HepG2 (cell line): ENCODE measurements at regions not wholly inside any gene's neighbourhood (a gene's known extent, or its start where the extent isn't known, plus 50 kb on each side); places are given as distances from the start of the nearest gene placed in this dataset.

Source experiments
- ATAC-seq: fragments of 200-7000 bp; cut with Tn5 transposase; 3 replicates; pipeline ENCODE4 v1.9.1; 2020; ENCODE audit warnings: mild to moderate bottlenecking, moderate library complexity
- BruUV-seq: library from RNA; stranded (reverse); fragments of 400-500 nt; replicated peaks from 2 replicates; lab custom pipeline; 2021; lab: Mats Ljungman, UMichigan
- CTCF ChIA-PET: fragments of 300-600 bp; formaldehyde crosslinking; extraction: SDS; loops from one replicate; lab custom pipeline; 2021; ENCODE audit warnings: low total read pairs, inconsistent platforms, low intra/inter-chr PET ratio; lab: Yijun Ruan, JAX
- POLR2A ChIA-PET: fragments of 350-600 bp; sonication (Branson Sonifier 250); formaldehyde crosslinking; loops from one replicate; lab custom pipeline; 2020; ENCODE audit warnings: antibody characterized with exemption, inconsistent platforms; lab: Yijun Ruan, JAX
- DNase-seq: peaks from one replicate; pipeline ENCODE4 v3.0.0-alpha.2; 2015; ENCODE audit warnings: low spot score
- FAIRE-seq: peaks from 3 replicates; lab custom pipeline; 2011; peaks lifted over from hg19 to GRCh38; lab: Jason Lieb, UNC
- H2AFZ ChIP-seq: one replicate; pipeline ENCODE4 v1.6.1; 2011; ENCODE audit warnings: low read length, inconsistent platforms
- H3K27ac ChIP-seq: fragments of 300-600 bp; 3 replicates; pipeline ENCODE4 v1.8.0; 2011; ENCODE audit warnings: mixed run types, mild to moderate bottlenecking, mixed read lengths, low read length, inconsistent platforms; ENCODE audit not compliant: insufficient read depth; ENCODE audit errors: extremely low read length
- H3K27me3 ChIP-seq, 2 experiments: fragments of 200-600 bp in 1 of 2; 2 replicates in 1 of 2; 3 replicates in 1 of 2; pipeline versions ENCODE4 v1.6.0 to v1.8.0; 2011; ENCODE audit warnings: low read length in 2 of 2, mild to moderate bottlenecking in 2 of 2, moderate library complexity in 2 of 2, inconsistent platforms in 1 of 2; ENCODE audit not compliant: insufficient read depth in 2 of 2, control insufficient read depth in 1 of 2
- H3K36me3 ChIP-seq, 2 experiments: fragments of 200-600 bp in 1 of 2; replicated peaks in 1 of 2; 2 replicates in 1 of 2; 3 replicates in 1 of 2; pipeline versions ENCODE4 v1.5.1 to v1.8.0; 2011; ENCODE audit warnings: low read length in 2 of 2, inconsistent platforms in 1 of 2; ENCODE audit not compliant: insufficient read depth in 2 of 2, control insufficient read depth in 1 of 2
- H3K4me1 ChIP-seq: 2 replicates; pipeline ENCODE4 v1.5.1; 2012; ENCODE audit warnings: low read length, inconsistent platforms; ENCODE audit not compliant: insufficient read depth
- H3K4me2 ChIP-seq: 2 replicates; pipeline ENCODE4 v1.6.0; 2011; ENCODE audit warnings: low read depth, low read length, inconsistent platforms
- H3K4me3 ChIP-seq, 3 experiments: fragments of 200-600 bp in 1 of 3; sonication (generic), shearing (Covaris generic) in 1 of 3; replicated peaks in 1 of 3; 2 replicates each; pipeline ENCODE4 v1.5.1; 2011 to 2016; ENCODE audit warnings: low read length in 3 of 3, inconsistent platforms in 2 of 3, low read depth in 2 of 3, mild to moderate bottlenecking in 2 of 3, control low read depth in 1 of 3, mixed read lengths in 1 of 3; ENCODE audit not compliant: insufficient read depth in 1 of 3
- H3K79me2 ChIP-seq: one replicate; pipeline ENCODE4 v1.6.1; 2011; ENCODE audit warnings: low read length, inconsistent platforms; ENCODE audit not compliant: insufficient read depth
- H3K9ac ChIP-seq: 2 replicates; pipeline ENCODE4 v1.6.0; 2011; ENCODE audit warnings: mild to moderate bottlenecking, low read depth, low read length, inconsistent platforms; ENCODE audit not compliant: insufficient read depth
- H3K9me3 ChIP-seq: 2 replicates; pipeline ENCODE4 v1.5.1; 2012; ENCODE audit warnings: mild to moderate bottlenecking, low read length
- H4K20me1 ChIP-seq: 2 replicates; pipeline ENCODE4 v1.6.0; 2011; ENCODE audit warnings: inconsistent platforms, mild to moderate bottlenecking, low read length, moderate library complexity; ENCODE audit not compliant: insufficient read depth
- CAMTA2 ChIP-seq: sonication (generic); formaldehyde crosslinking; IDR thresholded peaks from 2 replicates; pipeline ENCODE4 v1.4.0; 2020; ENCODE audit warnings: mild to moderate bottlenecking, missing genetic modification reagents, borderline replicate concordance
- HOXD1 ChIP-seq: sonication (generic); formaldehyde crosslinking; IDR thresholded peaks from 2 replicates; pipeline ENCODE4 v1.5.0; 2020; ENCODE audit warnings: missing genetic modification reagents
- MIXL1 ChIP-seq: IDR thresholded peaks from 2 replicates; pipeline ENCODE4 v1.6.1; 2016
- MXD4 ChIP-seq: IDR thresholded peaks from 2 replicates; pipeline ENCODE4 v1.6.1; 2016; ENCODE audit warnings: mild to moderate bottlenecking, missing biosample characterization, missing genetic modification reagents
- SRSF4 ChIP-seq: fragments of 200-400 bp; formaldehyde crosslinking; IDR thresholded peaks from one replicate; pipeline ENCODE4 v1.6.1; 2018; ENCODE audit warnings: mild to moderate bottlenecking, low read depth, low read length, moderate library complexity; ENCODE audit not compliant: poor library complexity, severe bottlenecking
- ZNF264 ChIP-seq: sonication (generic); formaldehyde crosslinking; IDR thresholded peaks from 2 replicates; pipeline ENCODE4 v1.4.0; 2020; ENCODE audit warnings: missing genetic modification reagents
- ZNF496 ChIP-seq: sonication (generic); formaldehyde crosslinking; IDR thresholded peaks from 2 replicates; pipeline ENCODE4 v1.8.1; 2023; ENCODE audit warnings: mild to moderate bottlenecking, moderate library complexity, missing genetic modification reagents; ENCODE audit not compliant: insufficient replicate concordance
- ZNF749 ChIP-seq: sonication (generic); formaldehyde crosslinking; IDR thresholded peaks from 2 replicates; pipeline ENCODE4 v1.8.0; 2022; ENCODE audit warnings: mild to moderate bottlenecking, missing genetic modification reagents, moderate library complexity, borderline replicate concordance
- ZNF879 ChIP-seq: sonication (generic); formaldehyde crosslinking; IDR thresholded peaks from 2 replicates; pipeline ENCODE4 v1.8.1; 2023; ENCODE audit warnings: missing genetic modification reagents
- in situ Hi-C: cut with HindIII; loops from 2 replicates; pipeline ENCODE4 v1.10.0; 2017; ENCODE audit warnings: low pct_unique_long_range_greater_than_20kb; ENCODE audit not compliant: extremely low pct_ligation_motif_present
- intact Hi-C: fragments of 100-400 bp; cut with micrococcal nuclease; formaldehyde crosslinking; loops from one replicate; pipeline ENCODE4 v1.10.0; 2022; ENCODE audit not compliant: unreplicated experiment
- TF ChIP-seq, protein P1 (sequence below): IDR thresholded peaks from 2 replicates; pipeline ENCODE4 v1.6.1; 2012; ENCODE audit warnings: inconsistent platforms
- TF ChIP-seq, protein P2 (sequence below): sonication (generic); formaldehyde crosslinking; IDR thresholded peaks from 2 replicates; pipeline ENCODE4 v1.4.0; 2020; ENCODE audit warnings: missing genetic modification reagents, borderline replicate concordance
- TF ChIP-seq, protein P3 (sequence below): sonication (generic); formaldehyde crosslinking; IDR thresholded peaks from 2 replicates; pipeline ENCODE4 v1.5.0; 2020; ENCODE audit warnings: missing genetic modification reagents
- TF ChIP-seq, protein P4 (sequence below): sonication (generic); formaldehyde crosslinking; IDR thresholded peaks from 2 replicates; pipeline ENCODE4 v1.8.1; 2023; ENCODE audit warnings: missing genetic modification reagents, mild to moderate bottlenecking, borderline replicate concordance
- TF ChIP-seq, protein P5 (sequence below): sonication (generic); formaldehyde crosslinking; IDR thresholded peaks from 2 replicates; pipeline ENCODE4 v1.5.0; 2020; ENCODE audit warnings: mild to moderate bottlenecking, missing genetic modification reagents
- TF ChIP-seq, protein P6 (sequence below): sonication (generic); formaldehyde crosslinking; IDR thresholded peaks from 2 replicates; pipeline ENCODE4 v1.4.0; 2020; ENCODE audit warnings: missing genetic modification reagents, mild to moderate bottlenecking, borderline replicate concordance

DNA sequence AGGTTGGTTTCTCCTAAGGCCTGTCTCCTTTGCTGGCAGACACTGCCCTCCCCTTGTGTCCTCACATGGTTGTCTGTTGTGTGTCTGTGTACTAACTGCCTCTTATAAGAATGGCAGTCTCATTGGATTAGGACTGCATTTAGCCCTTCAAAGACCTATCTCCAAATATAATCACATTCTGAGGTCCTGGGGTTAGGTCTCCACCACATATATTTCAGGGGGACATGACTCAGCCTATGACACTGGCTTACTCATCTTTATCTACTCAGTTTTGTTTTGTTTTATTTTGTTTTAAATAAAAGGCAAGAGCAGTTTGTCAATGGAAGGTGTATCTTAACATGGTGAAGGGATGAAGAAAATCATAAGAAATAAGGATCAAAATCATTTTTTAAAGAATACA lies 894.3 kb downstream of the NLGN4Y start:
- ChIA-PET CTCF (no interaction called here), POLR2A (no interaction called here)
- no peak overlapping the region for H3K4me2 ChIP-seq
- H3K9ac ChIP-seq: no peak overlapping the region
- H4K20me1 ChIP-seq: no peaks in the 10 kb centered on the region
- BruUV-seq: no TSS peak
- TF ChIP-seq MIXL1 (CRISPR knock-in tag): no peak
- TF ChIP-seq, protein P1, sequence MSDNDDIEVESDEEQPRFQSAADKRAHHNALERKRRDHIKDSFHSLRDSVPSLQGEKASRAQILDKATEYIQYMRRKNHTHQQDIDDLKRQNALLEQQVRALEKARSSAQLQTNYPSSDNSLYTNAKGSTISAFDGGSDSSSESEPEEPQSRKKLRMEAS: no peak
- no peak for TF ChIP-seq CAMTA2
- TF ChIP-seq, protein P2, sequence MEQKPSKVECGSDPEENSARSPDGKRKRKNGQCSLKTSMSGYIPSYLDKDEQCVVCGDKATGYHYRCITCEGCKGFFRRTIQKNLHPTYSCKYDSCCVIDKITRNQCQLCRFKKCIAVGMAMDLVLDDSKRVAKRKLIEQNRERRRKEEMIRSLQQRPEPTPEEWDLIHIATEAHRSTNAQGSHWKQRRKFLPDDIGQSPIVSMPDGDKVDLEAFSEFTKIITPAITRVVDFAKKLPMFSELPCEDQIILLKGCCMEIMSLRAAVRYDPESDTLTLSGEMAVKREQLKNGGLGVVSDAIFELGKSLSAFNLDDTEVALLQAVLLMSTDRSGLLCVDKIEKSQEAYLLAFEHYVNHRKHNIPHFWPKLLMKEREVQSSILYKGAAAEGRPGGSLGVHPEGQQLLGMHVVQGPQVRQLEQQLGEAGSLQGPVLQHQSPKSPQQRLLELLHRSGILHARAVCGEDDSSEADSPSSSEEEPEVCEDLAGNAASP (CRISPR knock-in tag): no peak
- TF ChIP-seq ZNF749: no peak
- TF ChIP-seq, protein P3, sequence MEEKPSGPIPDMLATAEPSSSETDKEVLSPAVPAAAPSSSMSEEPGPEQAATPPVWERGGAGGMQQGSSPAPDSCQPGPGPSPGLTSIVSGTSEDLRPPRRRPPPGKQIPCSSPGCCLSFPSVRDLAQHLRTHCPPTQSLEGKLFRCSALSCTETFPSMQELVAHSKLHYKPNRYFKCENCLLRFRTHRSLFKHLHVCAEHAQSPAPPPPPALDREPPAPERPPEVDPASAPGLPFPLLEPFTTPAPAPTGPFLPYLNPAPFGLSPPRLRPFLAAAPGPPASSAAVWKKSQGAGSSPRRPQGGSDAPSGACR (CRISPR knock-in tag): no peak
- TF ChIP-seq, protein P4, sequence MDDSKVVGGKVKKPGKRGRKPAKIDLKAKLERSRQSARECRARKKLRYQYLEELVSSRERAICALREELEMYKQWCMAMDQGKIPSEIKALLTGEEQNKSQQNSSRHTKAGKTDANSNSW: no peak
- no peak for TF ChIP-seq SRSF4
- no peak for TF ChIP-seq MXD4 (CRISPR knock-in tag)
- TF ChIP-seq ZNF496 (CRISPR knock-in tag): no peak
- TF ChIP-seq, protein P5, sequence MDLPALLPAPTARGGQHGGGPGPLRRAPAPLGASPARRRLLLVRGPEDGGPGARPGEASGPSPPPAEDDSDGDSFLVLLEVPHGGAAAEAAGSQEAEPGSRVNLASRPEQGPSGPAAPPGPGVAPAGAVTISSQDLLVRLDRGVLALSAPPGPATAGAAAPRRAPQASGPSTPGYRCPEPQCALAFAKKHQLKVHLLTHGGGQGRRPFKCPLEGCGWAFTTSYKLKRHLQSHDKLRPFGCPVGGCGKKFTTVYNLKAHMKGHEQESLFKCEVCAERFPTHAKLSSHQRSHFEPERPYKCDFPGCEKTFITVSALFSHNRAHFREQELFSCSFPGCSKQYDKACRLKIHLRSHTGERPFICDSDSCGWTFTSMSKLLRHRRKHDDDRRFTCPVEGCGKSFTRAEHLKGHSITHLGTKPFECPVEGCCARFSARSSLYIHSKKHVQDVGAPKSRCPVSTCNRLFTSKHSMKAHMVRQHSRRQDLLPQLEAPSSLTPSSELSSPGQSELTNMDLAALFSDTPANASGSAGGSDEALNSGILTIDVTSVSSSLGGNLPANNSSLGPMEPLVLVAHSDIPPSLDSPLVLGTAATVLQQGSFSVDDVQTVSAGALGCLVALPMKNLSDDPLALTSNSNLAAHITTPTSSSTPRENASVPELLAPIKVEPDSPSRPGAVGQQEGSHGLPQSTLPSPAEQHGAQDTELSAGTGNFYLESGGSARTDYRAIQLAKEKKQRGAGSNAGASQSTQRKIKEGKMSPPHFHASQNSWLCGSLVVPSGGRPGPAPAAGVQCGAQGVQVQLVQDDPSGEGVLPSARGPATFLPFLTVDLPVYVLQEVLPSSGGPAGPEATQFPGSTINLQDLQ (CRISPR knock-in tag): no peak
- no peak for TF ChIP-seq ZNF879 (CRISPR knock-in tag)
- TF ChIP-seq, protein P6, sequence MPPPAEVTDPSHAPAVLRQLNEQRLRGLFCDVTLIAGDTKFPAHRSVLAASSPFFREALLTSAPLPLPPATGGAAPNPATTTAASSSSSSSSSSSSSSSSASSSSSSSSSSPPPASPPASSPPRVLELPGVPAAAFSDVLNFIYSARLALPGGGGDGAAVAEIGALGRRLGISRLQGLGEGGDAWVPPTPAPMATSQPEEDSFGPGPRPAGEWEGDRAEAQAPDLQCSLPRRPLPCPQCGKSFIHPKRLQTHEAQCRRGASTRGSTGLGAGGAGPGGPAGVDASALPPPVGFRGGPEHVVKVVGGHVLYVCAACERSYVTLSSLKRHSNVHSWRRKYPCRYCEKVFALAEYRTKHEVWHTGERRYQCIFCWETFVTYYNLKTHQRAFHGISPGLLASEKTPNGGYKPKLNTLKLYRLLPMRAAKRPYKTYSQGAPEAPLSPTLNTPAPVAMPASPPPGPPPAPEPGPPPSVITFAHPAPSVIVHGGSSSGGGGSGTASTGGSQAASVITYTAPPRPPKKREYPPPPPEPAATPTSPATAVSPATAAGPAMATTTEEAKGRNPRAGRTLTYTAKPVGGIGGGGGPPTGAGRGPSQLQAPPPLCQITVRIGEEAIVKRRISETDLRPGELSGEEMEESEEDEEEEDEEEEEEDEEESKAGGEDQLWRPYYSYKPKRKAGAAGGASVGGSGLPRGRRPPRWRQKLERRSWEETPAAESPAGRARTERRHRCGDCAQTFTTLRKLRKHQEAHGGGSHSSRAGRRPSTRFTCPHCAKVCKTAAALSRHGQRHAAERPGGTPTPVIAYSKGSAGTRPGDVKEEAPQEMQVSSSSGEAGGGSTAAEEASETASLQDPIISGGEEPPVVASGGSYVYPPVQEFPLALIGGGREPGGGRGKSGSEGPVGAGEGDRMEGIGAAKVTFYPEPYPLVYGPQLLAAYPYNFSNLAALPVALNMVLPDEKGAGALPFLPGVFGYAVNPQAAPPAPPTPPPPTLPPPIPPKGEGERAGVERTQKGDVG (CRISPR knock-in tag): no peak
- no peak for TF ChIP-seq ZNF264 (CRISPR knock-in tag)
- no peak for TF ChIP-seq HOXD1 (CRISPR knock-in tag)
- no peaks in the 10 kb centered on the region for H3K4me1 ChIP-seq
- DNase-seq (no peak), ATAC-seq (no peak), FAIRE-seq (no peak)
- no peak overlapping the region for H2AFZ ChIP-seq
- no peaks in the 10 kb centered on the region for H3K27me3 ChIP-seq
- H3K36me3 ChIP-seq: no peaks in the 10 kb centered on the region
- H3K4me3 ChIP-seq: no peak overlapping the region
- H3K79me2 ChIP-seq: no peaks in the 10 kb centered on the region
- in situ Hi-C loops: no loop called here
- H3K27ac ChIP-seq: no peak overlapping the region
- intact Hi-C loops: no loop called here
- H3K9me3 ChIP-seq: no peaks in the 10 kb centered on the region
